ENCODE measurements at regions not wholly inside any gene's neighbourhood (a gene's known extent, or its start where the extent isn't known, plus 50 kb on each side); places are given as distances from the start of the nearest gene placed in this dataset.

GRCh38 chr6:14747881-14748520, 497.9 kb upstream of the JARID2 start (continued):
- TF ChIP-seq HDGF (IDR thresholded peaks at IDR 0.05) (no peak), FOXM1 (IDR thresholded peaks at IDR 0.05; ENCODE audit: low read depth, low read length) (peak; percentile 20; the same call in 1 of the 2 replicates), CBX5 (IDR thresholded peaks at IDR 0.05; ENCODE audit: low read depth) (no peak), EP300 (IDR thresholded peaks at IDR 0.05; ENCODE audit: borderline replicate concordance in 1 of 2, control insufficient read depth in 1 of 2, low read depth in 2 of 2, low read length in 2 of 2) (peak; percentile 23 to 30; a peak in 1 of 4 replicates), IKZF1 (conservative IDR thresholded peaks at IDR 0.05) (peak; percentile 17), LARP7 (IDR thresholded peaks at IDR 0.05) (no peak), SP1 (IDR thresholded peaks at IDR 0.05; ENCODE audit: low read depth, low read length) (no peak), RUNX3 (IDR thresholded peaks at IDR 0.05; ENCODE audit: low read length) (0 out of 2 replicates have a peak, but pooled peaks have one; percentile 16)

- Histone ChIP-seq H3K27me3 (replicated peaks in 1 of 2; ENCODE audit: control insufficient read depth in 2 of 2, insufficient read depth in 2 of 2, low read length in 1 of 2) (no peaks in the 10 kb centered on the region), H2AFZ (ENCODE audit: control insufficient read depth, low read depth, low read length) (no peak overlapping the region), H3K4me3 (no peak overlapping the region), H3K36me3 (ENCODE audit: control insufficient read depth in 2 of 2, insufficient read depth in 2 of 2, low read length in 1 of 2) (no peaks in the 10 kb centered on the region), H4K20me1 (ENCODE audit: control insufficient read depth, insufficient read depth) (no peaks in the 10 kb centered on the region), H3K9me3 (replicated peaks; ENCODE audit: control insufficient read depth, insufficient read depth, low read length) (no peaks in the 10 kb centered on the region), H3K9ac (ENCODE audit: control insufficient read depth, insufficient read depth, low read length) (no peak overlapping the region), H3K79me2 (ENCODE audit: control insufficient read depth, insufficient read depth, low read length) (no peaks in the 10 kb centered on the region), H3K27ac (ENCODE audit: control insufficient read depth, insufficient read depth) (no peak overlapping the region), H3K4me1 (ENCODE audit: control insufficient read depth, insufficient read depth, low read length) (peaks cover 4% of the 10 kb centered on the region; the same call in 1 of the 2 replicates), H3K4me2 (ENCODE audit: control insufficient read depth, insufficient read depth) (0 out of 2 replicates have a peak overlapping the region, but pooled peaks have one; percentile 9)
- FAIRE-seq (no peak), DNase-seq (ENCODE audit: low read depth, low spot score) (no peak), ATAC-seq (peak; percentile 37)
- ChIA-PET POLR2A (interaction anchor here (0.6 kb wide), 1 partner anchor 107 kb away, joined by 4 read pairs; no protein-coding TSS in a partner anchor), SMC1A (ENCODE audit: uncharacterized antibody, unreplicated experiment) (interaction anchor here (0.7 to 2.7 kb wide), 7 partner anchors 10 to 162 kb away, joined by 3 to 9 read pairs (median 4); no protein-coding TSS in a partner anchor), RAD21 (ENCODE audit: unreplicated experiment) (interaction anchor here (0.7 to 2.3 kb wide), 5 partner anchors 20 to 128 kb away, joined by 3 to 14 read pairs (median 3); no protein-coding TSS in a partner anchor), CTCF (interaction anchor here (2.0 kb wide), 1 partner anchor 19 kb away, joined by 6 read pairs; no protein-coding TSS in a partner anchor)
- WGBS (ENCODE audit: insufficient coverage, insufficient replicate concordance, low lambda C conversion rate, missing lambda C conversion rate): 2% methylated on average over 4 of the region's 4 CpGs
- intact Hi-C loops (cut with micrococcal nuclease; ENCODE audit: unreplicated experiment): no loop called here
- BruUV-seq (replicated peaks): no TSS peak
- in situ Hi-C loops (cut with MboI): no loop called here
- TF ChIP-seq BRCA1 (IDR thresholded peaks at IDR 0.05; ENCODE audit: low read depth, low read length) (no peak), ZBTB11 (CRISPR knock-in tag; IDR thresholded peaks at IDR 0.05) (no peak), ZNF592 (IDR thresholded peaks at IDR 0.05) (no peak), ZBED1 (IDR thresholded peaks at IDR 0.05; ENCODE audit: borderline replicate concordance) (no peak), PAX8 (IDR thresholded peaks at IDR 0.05) (no peak), CEBPB (IDR thresholded peaks at IDR 0.05; ENCODE audit: borderline replicate concordance in 1 of 2, low read depth in 2 of 2, low read length in 2 of 2) (no peak), MYB (IDR thresholded peaks at IDR 0.05; ENCODE audit: borderline replicate concordance, low read depth, low read length) (no peak), RUNX3 (IDR thresholded peaks at IDR 0.05; ENCODE audit: low read length) (peak; percentile 88), NFXL1 (IDR thresholded peaks at IDR 0.05; ENCODE audit: borderline replicate concordance) (no peak)
Observed at GRCh38 chr6:14748679-14749078, 497.2 kb upstream of the JARID2 start.

All from GM12878 (cell line).